ENCODE measurements at regions not wholly inside any gene's neighbourhood (a gene's known extent, or its start where the extent isn't known, plus 50 kb on each side); places are given as distances from the start of the nearest gene placed in this dataset.

DNA sequence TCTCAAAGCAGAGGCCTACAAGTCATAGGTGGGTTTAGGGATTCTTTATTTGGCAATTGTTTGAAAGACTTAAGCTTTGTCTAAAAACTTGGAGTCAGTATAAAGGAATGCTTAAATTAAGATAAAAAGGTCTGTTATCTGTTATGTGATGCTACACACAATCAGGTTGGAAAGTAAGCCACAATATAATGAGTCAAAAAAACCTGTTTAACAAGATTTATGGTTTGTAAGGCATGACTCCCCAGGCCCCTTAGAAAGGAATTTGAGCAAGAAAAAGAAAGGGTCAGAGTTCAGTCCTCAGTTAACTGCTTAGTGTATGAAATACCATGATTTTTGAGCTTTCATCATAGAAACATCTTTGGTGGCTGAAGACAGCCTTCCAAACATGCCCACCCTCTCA, 66.8 kb upstream of the HMGN3 start:
- DNase-seq: no peak

DNA sequence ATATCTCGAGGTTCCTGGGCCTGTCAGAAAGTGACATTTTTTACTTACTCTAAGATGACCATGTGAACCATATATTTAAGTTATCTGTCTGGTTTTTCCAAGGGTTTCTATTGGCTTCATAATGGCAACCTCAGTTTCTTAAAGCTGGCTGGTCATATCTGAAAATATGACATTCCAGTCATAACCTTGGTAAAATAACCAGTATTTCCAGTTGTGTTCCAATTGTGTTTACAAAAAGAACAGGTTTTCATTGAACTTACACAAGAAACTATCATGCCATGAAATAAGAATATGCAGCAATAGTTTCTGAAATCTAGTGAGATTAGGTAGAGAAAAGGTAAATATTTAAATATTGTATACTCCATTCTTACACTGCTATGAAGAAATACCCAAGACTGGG, 61.7 kb upstream of the HMGN3 start:
- DNase-seq: no peak

Measured in hippocampal formation (tissue), 2 donors.